Right cardiac atrium (tissue), 5 donors: ENCODE measurements at regions not wholly inside any gene's neighbourhood (a gene's known extent, or its start where the extent isn't known, plus 50 kb on each side); places are given as distances from the start of the nearest gene placed in this dataset.

ENCODE experiments used
- ATAC-seq, 2 donors: fragments of 200-7000 bp; cut with Tn5 transposase; one replicate each; pipeline versions ENCODE4 v1.8.0 to v1.9.1; 2020; ENCODE audit warnings: moderate library complexity in 2 of 2, mild to moderate bottlenecking in 1 of 2
- DNase-seq, 3 donors: peaks; one replicate each; pipeline ENCODE4 v3.0.0-alpha.2; 2020
- H3K27ac ChIP-seq: one replicate; pipeline ENCODE4 v1.5.1; 2013; ENCODE audit warnings: mild to moderate bottlenecking, low read length, control low read depth, moderate library complexity
- H3K27me3 ChIP-seq: one replicate; pipeline ENCODE4 v1.6.1; 2013; ENCODE audit not compliant: control insufficient read depth, insufficient read depth
- H3K4me1 ChIP-seq: one replicate; pipeline ENCODE4 v1.6.1; 2013; ENCODE audit warnings: low read length; ENCODE audit not compliant: control insufficient read depth, insufficient read depth
- H3K4me3 ChIP-seq: one replicate; pipeline ENCODE4 v1.5.1; 2013; ENCODE audit warnings: low read length, control low read depth
- H3K9me3 ChIP-seq: one replicate; pipeline ENCODE4 v1.6.1; 2013; ENCODE audit warnings: low read length; ENCODE audit not compliant: control insufficient read depth
- WGBS: extraction: QIAGEN DNeasy Blood & Tissue Kit; methylation state at CpG from one replicate; pipeline ENCODE4 v1.1.7; 2013; 5-methylcytosine and 5-hydroxymethylcytosine counted together
- intact Hi-C, 4 donors: fragments of 100-400 bp; cut with DNase I; formaldehyde crosslinking; loops; one replicate each; pipeline versions ENCODE4 v1.11.0 to v1.14.0; 2022 to 2023
- donor health status: healthy with polysubstance abuse.
- donor health status: DM: no; HTN: yes; CAD: no.
- donor health status: DM: no; HTN: no; CAD: no.
- donor health status: DM: no; HTN: yes; CAD: no; lungs with severe emphysema.
- donor health status: DM: yes; HTN: yes; CAD: no.

DNA sequence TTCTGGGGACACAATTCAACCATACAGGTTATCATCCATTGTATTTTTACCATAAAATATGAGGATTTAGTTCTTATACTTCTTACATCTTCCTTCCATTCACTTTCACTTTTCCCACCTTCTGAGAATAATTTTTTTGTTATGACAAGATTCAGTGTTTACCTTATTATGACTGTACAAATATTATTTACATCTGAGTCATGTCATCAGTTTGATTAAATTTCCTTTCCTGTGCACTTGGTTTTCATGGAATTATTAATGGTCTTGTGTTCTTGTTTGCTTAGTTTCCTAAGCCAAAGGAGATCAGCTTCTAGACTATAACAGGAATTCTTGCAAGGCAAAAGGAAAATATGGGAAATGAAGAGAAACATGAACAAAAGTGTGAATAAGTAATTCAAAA lies 366.5 kb downstream of the TMEM38B start:
- no peak overlapping the region for H3K27ac ChIP-seq
- no peaks in the 10 kb centered on the region for H3K4me1 ChIP-seq
- no peaks in the 10 kb centered on the region for H3K9me3 ChIP-seq
- intact Hi-C loops, result no loop called here
- DNase-seq (no peak), ATAC-seq (no peak)
- H3K4me3 ChIP-seq, result no peak overlapping the region
- H3K27me3 ChIP-seq, result no peaks in the 10 kb centered on the region

DNA sequence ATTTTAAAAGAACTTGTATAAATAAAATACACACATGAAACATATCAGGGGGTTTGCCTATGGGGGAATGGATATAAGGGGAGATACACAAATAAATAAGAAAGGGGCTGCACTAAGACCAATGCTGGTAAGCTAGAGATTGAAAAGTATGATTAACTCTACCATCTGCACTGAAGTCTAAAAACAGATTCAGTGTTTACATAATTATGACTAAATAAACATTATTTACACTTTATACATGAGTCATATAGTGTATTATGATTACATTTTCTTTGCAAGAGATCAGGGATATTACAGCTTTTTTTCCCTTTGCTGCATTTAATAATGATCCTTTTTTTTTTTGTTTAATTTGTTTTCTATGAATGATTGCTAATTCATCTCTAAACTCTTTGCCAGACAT lies 367.9 kb downstream of the TMEM38B start:
- DNase-seq, result no peak
- intact Hi-C loops, result no loop called here
- Histone ChIP-seq H3K4me1 (no peaks in the 10 kb centered on the region), H3K9me3 (no peaks in the 10 kb centered on the region), H3K27me3 (no peaks in the 10 kb centered on the region), H3K4me3 (no peak overlapping the region), H3K27ac (no peak overlapping the region)
- no peak for ATAC-seq

DNA sequence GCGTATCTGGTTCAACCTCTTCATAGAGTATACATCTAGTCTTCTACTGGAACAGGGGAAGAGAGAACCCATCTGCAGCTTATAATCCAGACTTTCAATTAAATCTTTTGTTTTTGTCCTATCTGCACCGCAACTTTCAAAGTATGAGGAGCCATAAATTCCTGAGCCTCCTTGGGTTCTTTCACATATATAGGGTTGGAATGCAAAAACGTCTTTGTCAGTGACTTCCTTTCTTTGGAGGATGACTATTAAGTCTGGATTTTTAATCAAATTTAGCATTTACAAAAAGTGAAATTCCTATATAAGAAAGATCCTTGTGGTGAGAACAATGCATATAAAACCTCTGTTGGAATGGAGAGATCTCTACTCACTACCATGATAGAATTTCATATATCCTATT lies 370.8 kb downstream of the TMEM38B start:
- Histone ChIP-seq H3K27me3 (no peaks in the 10 kb centered on the region), H3K4me1 (no peaks in the 10 kb centered on the region), H3K27ac (no peak overlapping the region), H3K4me3 (no peak overlapping the region), H3K9me3 (no peaks in the 10 kb centered on the region)
- ATAC-seq, result no peak
- no peak for DNase-seq
- intact Hi-C loops, result no loop called here
- WGBS, result 74% methylated on average over 3 of the region's 3 CpGs

DNA sequence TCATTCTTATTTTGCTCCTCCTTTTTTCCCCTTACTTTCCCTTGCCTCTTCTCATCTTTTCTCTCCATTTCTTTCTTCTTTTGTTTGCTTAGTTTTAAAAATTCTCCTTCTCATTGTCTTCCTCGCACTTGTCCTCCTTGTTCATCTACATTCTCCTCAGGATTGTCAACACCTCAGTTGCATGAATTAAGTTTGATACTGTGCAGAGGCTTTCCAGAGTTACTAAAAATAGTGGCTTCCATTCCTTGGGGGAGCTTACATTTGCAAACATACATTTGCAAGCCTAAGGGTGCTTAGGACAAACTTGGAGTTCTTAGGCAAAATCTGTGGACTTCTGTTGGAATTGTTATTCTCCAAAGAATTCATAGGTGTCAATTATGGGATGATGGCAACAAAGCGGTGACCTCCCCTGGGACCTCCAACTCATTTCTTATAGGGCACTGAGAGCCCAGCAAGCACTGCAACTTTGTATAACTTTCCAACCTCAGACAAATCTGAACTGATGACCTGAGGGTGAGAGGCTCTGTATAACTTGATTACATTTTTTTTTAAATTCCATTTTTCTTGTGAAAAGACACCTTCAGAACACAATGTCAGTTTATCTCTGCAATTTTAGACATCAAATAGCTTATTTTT lies 371.4 kb downstream of the TMEM38B start:
- H3K9me3 ChIP-seq, result no peaks in the 10 kb centered on the region
- no peak overlapping the region for H3K4me3 ChIP-seq
- no peak for DNase-seq
- no peak for ATAC-seq
- H3K27me3 ChIP-seq, result no peaks in the 10 kb centered on the region
- 70% methylated on average over 2 of the region's 2 CpGs for WGBS
- no peak overlapping the region for H3K27ac ChIP-seq
- intact Hi-C loops, result no loop called here
- no peaks in the 10 kb centered on the region for H3K4me1 ChIP-seq

GRCh38 chr9:106066940-106067524 lies 372.7 kb downstream of the TMEM38B start:
- DNase-seq (no peak), ATAC-seq (no peak)
- intact Hi-C loops, result no loop called here
- no peak overlapping the region for H3K4me3 ChIP-seq
- WGBS, result 71% methylated on average over 8 of the region's 8 CpGs
- H3K27ac ChIP-seq, result no peak overlapping the region
- no peaks in the 10 kb centered on the region for H3K4me1 ChIP-seq
- H3K27me3 ChIP-seq, result no peaks in the 10 kb centered on the region
- H3K9me3 ChIP-seq, result no peaks in the 10 kb centered on the region

- Histone ChIP-seq H3K4me3 (no peak overlapping the region), H3K27ac (no peak overlapping the region), H3K4me1 (no peaks in the 10 kb centered on the region), H3K27me3 (no peaks in the 10 kb centered on the region), H3K9me3 (no peaks in the 10 kb centered on the region)
- 91% methylated on average over 2 of the region's 2 CpGs for WGBS
- DNase-seq (no peak), ATAC-seq (no peak)
- intact Hi-C loops, result no loop called here
These were observed 374.9 kb downstream of the TMEM38B start for GRCh38 chr9:106069241-106069640.

DNA sequence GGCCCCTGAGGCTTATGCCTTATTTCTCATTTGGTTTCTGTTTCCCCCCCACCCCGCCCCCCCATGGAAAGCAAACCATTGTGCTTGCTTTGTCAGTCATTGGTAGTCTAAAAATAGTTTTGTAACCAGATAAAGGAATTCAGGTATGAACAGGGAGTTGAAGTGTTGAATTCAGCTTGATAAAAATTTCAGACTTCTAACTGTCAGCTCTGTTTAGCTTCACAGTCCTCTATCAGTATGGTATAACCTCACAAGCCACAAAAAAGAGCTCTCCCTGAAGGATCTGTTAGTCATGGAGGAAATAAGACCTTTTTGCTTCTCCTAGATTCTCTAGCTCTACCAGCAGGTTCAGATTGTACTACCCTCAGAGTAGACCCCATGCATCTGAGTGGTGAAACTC lies 378.1 kb downstream of the TMEM38B start:
- WGBS, result 74% methylated on average over 1 of the region's 1 CpG
- no peak overlapping the region for H3K4me3 ChIP-seq
- H3K9me3 ChIP-seq, result no peaks in the 10 kb centered on the region
- DNase-seq (no peak), ATAC-seq (no peak)
- no peak overlapping the region for H3K27ac ChIP-seq
- no peaks in the 10 kb centered on the region for H3K4me1 ChIP-seq
- intact Hi-C loops, result no loop called here
- H3K27me3 ChIP-seq, result no peaks in the 10 kb centered on the region

DNA sequence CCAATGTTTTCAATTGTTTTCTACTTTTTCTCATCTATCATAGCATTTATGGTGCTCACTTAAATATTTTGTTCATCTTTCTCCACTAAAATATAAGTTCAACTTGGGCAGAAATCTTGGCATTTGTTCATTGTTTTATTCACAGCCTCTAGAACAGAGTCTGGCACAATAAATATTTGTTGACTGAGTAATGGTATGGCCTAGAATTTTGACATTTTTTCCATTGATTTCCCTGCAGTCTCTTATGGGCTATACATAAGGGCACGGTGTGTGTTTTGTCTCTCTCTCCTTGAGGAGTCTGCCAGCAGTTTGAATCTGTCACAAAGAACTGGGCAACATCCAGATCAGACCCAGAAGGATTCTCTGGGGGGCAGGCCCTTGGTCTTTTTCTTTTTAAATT lies 379.7 kb downstream of the TMEM38B start:
- ATAC-seq (no peak), DNase-seq (no peak)
- no peak overlapping the region for H3K27ac ChIP-seq
- WGBS, result 67% methylated on average over 1 of the region's 1 CpG
- no peaks in the 10 kb centered on the region for H3K27me3 ChIP-seq
- H3K4me3 ChIP-seq, result no peak overlapping the region
- intact Hi-C loops, result no loop called here
- no peaks in the 10 kb centered on the region for H3K4me1 ChIP-seq
- H3K9me3 ChIP-seq, result no peaks in the 10 kb centered on the region

DNA sequence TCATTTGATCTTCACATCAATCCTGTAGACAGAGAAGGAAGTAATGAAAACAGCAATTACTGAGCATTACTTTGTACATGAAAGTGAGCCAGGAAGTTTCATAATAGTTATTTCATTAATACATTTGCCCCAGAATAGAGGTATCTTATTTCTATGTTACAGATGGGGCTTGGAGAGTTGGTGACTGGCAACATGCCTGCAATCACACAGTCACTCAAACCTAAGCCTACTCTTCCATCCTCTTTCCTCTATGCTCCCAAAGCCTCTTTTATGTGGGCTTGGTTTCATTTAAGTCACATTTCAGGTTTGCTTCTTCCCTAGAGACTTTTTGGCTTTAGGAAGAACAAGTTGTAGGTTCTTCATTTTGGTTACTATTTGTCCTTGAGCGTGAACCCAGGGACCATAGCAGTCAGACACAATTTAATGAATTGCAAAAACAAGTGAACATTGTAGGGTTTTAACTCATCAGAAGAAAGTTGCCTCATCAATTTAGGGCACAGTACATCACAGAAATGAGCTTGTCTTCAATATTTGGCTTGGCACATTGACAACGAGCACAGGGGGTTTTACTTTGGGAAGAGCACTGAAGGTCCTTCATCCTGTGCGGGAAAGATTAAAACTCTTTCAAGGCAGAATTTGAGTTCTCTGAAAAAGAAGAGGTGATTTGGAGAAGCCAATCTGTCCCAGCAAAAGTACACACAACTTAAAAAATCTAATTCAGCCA lies 381.1 kb downstream of the TMEM38B start:
- no peak overlapping the region for H3K4me3 ChIP-seq
- H3K4me1 ChIP-seq, result no peaks in the 10 kb centered on the region
- intact Hi-C loops, result no loop called here
- no peak for ATAC-seq
- no peak overlapping the region for H3K27ac ChIP-seq
- no peaks in the 10 kb centered on the region for H3K9me3 ChIP-seq
- no peaks in the 10 kb centered on the region for H3K27me3 ChIP-seq
- 66% methylated on average over 3 of the region's 3 CpGs for WGBS
- DNase-seq, result no peak

- H3K4me3 ChIP-seq, result no peak overlapping the region
- ATAC-seq (no peak), DNase-seq (no peak)
- no peaks in the 10 kb centered on the region for H3K4me1 ChIP-seq
- H3K27me3 ChIP-seq, result no peaks in the 10 kb centered on the region
- H3K27ac ChIP-seq, result no peak overlapping the region
- 55% methylated on average over 1 of the region's 1 CpG for WGBS
- intact Hi-C loops, result no loop called here
- no peaks in the 10 kb centered on the region for H3K9me3 ChIP-seq
These were observed 381.6 kb downstream of the TMEM38B start for GRCh38 chr9:106075960-106076327.

DNA sequence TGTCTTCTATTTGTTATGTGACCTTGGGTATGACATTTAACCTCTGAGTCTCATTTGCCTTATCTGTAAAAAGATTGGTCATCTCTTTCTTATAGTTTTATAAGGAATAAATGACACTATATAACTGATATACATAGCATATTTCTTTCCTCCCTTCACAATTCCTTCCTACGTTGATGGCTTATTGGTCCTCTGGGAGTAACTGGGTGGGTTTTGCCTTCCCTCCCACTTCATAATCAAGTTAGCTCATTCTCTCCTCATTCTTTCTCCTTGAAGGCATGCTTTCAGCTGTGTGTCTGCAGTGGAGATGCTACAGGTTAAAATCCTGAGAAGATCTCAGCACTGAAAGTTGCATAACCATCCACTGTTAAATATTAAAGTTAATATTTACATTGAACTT lies 382.4 kb downstream of the TMEM38B start:
- intact Hi-C loops, result no loop called here
- Histone ChIP-seq H3K27ac (no peak overlapping the region), H3K4me3 (no peak overlapping the region), H3K27me3 (no peaks in the 10 kb centered on the region), H3K9me3 (no peaks in the 10 kb centered on the region), H3K4me1 (no peaks in the 10 kb centered on the region)
- 58% methylated on average over 1 of the region's 1 CpG for WGBS
- DNase-seq, result no peak
- no peak for ATAC-seq
